HFF-Myc (cell line): ENCODE measurements at regions not wholly inside any gene's neighbourhood (a gene's known extent, or its start where the extent isn't known, plus 50 kb on each side); places are given as distances from the start of the nearest gene placed in this dataset.

Source experiments
- DNase-seq: peaks from one replicate; pipeline ENCODE4 v3.0.0-alpha.2; 2011; ENCODE audit warnings: low read depth; ENCODE audit errors: extremely low read depth
- H3K4me3 ChIP-seq: replicated peaks from 2 replicates; pipeline ENCODE4 v1.5.1; 2011; ENCODE audit warnings: low read depth, mild to moderate bottlenecking, control low read depth, low read length
- TF ChIP-seq, protein P1 (sequence below): IDR thresholded peaks from 2 replicates; pipeline ENCODE4 v1.5.1; 2012; ENCODE audit warnings: mild to moderate bottlenecking, low read depth, low read length, control low read depth; ENCODE audit errors: missing control alignments

- TF ChIP-seq, protein P1, sequence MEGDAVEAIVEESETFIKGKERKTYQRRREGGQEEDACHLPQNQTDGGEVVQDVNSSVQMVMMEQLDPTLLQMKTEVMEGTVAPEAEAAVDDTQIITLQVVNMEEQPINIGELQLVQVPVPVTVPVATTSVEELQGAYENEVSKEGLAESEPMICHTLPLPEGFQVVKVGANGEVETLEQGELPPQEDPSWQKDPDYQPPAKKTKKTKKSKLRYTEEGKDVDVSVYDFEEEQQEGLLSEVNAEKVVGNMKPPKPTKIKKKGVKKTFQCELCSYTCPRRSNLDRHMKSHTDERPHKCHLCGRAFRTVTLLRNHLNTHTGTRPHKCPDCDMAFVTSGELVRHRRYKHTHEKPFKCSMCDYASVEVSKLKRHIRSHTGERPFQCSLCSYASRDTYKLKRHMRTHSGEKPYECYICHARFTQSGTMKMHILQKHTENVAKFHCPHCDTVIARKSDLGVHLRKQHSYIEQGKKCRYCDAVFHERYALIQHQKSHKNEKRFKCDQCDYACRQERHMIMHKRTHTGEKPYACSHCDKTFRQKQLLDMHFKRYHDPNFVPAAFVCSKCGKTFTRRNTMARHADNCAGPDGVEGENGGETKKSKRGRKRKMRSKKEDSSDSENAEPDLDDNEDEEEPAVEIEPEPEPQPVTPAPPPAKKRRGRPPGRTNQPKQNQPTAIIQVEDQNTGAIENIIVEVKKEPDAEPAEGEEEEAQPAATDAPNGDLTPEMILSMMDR: no peak
- no peak overlapping the region for H3K4me3 ChIP-seq
- no peak for DNase-seq
Measured at GRCh38 chr18:990197-990596, 85.5 kb downstream of the ADCYAP1 start.

DNA sequence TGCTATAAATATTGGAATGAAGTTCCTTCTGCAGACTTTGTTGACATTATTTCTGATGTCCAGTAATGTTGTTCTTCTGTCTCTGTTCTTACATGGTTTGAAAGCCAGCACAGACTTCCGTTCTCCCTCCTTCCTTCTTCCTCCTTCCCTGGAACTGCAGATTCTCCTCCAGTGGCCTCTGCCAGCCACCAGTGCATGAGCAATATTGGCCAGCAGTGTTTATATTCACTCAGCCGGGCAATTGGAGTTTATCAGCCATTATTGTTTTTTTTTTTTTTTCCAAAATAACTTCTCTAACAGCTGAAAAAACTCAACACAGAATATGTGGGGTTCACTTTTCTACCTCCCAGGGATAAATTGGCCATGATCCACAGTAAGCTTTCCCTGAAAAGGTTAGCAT is 86.8 kb downstream of the ADCYAP1 start:
- no peak for DNase-seq
- TF ChIP-seq, protein P1: no peak
- H3K4me3 ChIP-seq: no peak overlapping the region

DNA sequence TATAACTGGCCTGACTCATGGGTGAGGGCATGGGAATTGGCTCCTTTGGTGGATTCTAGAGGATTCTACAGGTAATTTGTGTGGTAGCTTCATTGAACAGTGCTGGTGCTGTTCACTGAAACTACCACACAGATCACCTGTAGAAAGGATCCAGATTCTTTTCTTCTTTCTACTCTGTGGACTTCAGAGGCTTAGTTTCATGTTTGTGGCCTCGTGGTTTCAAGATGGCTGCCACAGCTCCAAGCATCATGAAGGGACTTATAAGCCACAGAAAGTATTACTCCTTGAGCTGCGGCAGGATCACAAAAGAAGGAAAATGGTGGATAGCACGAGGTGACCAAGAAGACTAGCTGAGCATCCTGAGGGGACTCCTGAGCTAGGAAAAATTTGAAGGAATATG is 88.9 kb downstream of the ADCYAP1 start:
- no peak overlapping the region for H3K4me3 ChIP-seq
- TF ChIP-seq, protein P1: no peak
- DNase-seq: no peak

- TF ChIP-seq, protein P1: no peak
- DNase-seq: no peak
Measured at GRCh38 chr18:995629-996028, 91.0 kb downstream of the ADCYAP1 start.

GRCh38 chr18:997499-997898 is 92.8 kb downstream of the ADCYAP1 start:
- no peak for DNase-seq
- TF ChIP-seq, protein P1: no peak
- H3K4me3 ChIP-seq: no peak overlapping the region

More at GRCh38 chr18:995629-996028, 91.0 kb downstream of the ADCYAP1 start:
- no peak overlapping the region for H3K4me3 ChIP-seq

DNA sequence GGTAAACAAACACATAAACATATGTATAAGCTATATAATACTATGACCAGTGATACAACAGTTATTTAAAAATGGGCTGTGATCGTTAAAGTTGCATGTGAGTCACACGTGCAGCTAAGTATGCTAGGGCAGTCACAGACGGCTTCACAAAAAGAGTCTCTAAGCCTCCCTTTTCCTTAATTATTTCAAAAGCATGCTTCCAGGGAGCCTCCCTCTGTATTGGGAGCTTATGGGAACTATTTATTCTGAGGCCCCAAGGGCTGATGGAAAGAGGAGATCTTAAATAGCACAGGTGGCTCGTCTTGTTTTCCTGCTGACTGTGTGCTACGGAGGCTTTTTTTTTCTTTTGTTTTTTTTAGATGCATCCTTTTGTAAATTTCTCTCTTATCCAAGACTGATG is 94.3 kb downstream of the ADCYAP1 start:
- TF ChIP-seq, protein P1: no peak
- H3K4me3 ChIP-seq: no peak overlapping the region
- no peak for DNase-seq

DNA sequence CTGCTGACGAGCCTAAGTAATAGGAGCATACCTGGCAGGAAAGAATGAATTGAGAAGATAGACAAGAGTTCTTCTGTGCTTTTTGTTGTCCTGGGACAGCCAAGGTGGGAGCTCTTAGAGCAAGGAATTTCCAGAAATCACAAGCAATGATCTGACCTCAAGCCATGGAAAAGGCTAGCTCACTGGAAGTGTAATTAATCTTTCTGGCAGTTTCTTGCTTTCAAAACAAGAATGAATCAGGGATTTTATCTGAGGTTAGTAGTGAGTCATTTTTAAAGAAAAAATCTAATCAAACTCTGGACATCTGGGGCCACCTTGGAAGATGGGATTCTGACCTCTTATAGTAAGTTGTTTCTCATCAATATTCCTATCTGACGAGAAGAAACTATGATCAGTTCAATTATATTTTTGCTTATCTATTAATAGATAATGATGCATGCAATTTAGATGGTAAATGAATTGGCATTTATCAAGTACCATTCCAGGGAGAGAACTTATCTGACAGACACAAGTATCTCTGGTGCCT is 98.0 kb downstream of the ADCYAP1 start:
- H3K4me3 ChIP-seq: no peak overlapping the region
- TF ChIP-seq, protein P1: no peak
- no peak for DNase-seq
